OCI-LY7 (cell line): ENCODE measurements at regions not wholly inside any gene's neighbourhood (a gene's known extent, or its start where the extent isn't known, plus 50 kb on each side); places are given as distances from the start of the nearest gene placed in this dataset.

Experiments used
- EZH2phosphoT487 ChIP-seq: fragments of 200-600 bp; sonication (generic); IDR thresholded peaks from 2 replicates; pipeline ENCODE4 v1.6.1; 2018; ENCODE audit warnings: low read depth, borderline replicate concordance, mild to moderate bottlenecking, mixed run types, antibody characterized with exemption, low read length, moderate library complexity, mixed read lengths
- TF ChIP-seq, protein P1 (sequence below): fragments of 200-600 bp; sonication (generic); conservative IDR thresholded peaks from 2 replicates; pipeline ENCODE4 v1.5.1; 2014; ENCODE audit warnings: mild to moderate bottlenecking, antibody characterized with exemption, low read length, moderate library complexity, mixed read lengths

GRCh38 chr9:86764671-86765343, 182.5 kb downstream of the GAS1 start:
- TF ChIP-seq, protein P1, sequence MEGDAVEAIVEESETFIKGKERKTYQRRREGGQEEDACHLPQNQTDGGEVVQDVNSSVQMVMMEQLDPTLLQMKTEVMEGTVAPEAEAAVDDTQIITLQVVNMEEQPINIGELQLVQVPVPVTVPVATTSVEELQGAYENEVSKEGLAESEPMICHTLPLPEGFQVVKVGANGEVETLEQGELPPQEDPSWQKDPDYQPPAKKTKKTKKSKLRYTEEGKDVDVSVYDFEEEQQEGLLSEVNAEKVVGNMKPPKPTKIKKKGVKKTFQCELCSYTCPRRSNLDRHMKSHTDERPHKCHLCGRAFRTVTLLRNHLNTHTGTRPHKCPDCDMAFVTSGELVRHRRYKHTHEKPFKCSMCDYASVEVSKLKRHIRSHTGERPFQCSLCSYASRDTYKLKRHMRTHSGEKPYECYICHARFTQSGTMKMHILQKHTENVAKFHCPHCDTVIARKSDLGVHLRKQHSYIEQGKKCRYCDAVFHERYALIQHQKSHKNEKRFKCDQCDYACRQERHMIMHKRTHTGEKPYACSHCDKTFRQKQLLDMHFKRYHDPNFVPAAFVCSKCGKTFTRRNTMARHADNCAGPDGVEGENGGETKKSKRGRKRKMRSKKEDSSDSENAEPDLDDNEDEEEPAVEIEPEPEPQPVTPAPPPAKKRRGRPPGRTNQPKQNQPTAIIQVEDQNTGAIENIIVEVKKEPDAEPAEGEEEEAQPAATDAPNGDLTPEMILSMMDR: no peak
- no peak for TF ChIP-seq EZH2phosphoT487
